ENCODE measurements at regions not wholly inside any gene's neighbourhood (a gene's known extent, or its start where the extent isn't known, plus 50 kb on each side); places are given as distances from the start of the nearest gene placed in this dataset.

GRCh38 chr1:147052677-147053076, 114.6 kb downstream of the NBPF12 start:
- Histone ChIP-seq H3K27me3 (ENCODE audit: control insufficient read depth, insufficient read depth, low read length) (no peaks in the 10 kb centered on the region; the same call in none of the 2 replicates), H3K9me3 (ENCODE audit: control insufficient read depth, insufficient read depth, low read depth, low read length) (no peaks in the 10 kb centered on the region), H3K27ac (ENCODE audit: low read length) (no peak overlapping the region), H3K36me3 (ENCODE audit: control insufficient read depth, insufficient read depth, low read length) (no peaks in the 10 kb centered on the region), H3K4me3 (ENCODE audit: low read depth in 2 of 2, low read length in 2 of 2) (no peak overlapping the region), H3K4me1 (ENCODE audit: control insufficient read depth, insufficient read depth, low read length) (no peaks in the 10 kb centered on the region)
- intact Hi-C loops (cut with micrococcal nuclease; ENCODE audit: unreplicated experiment): no loop called here
- ATAC-seq (no peak), DNase-seq (ENCODE audit: low read depth, low spot score) (no peak)
- no TSS peak for BruUV-seq (replicated peaks)
- in situ Hi-C loops (cut with HindIII; ENCODE audit: low pct_unique_long_range_greater_than_20kb, low sequenced_read_pairs): no loop called here
- no peak for TF ChIP-seq CTCF (IDR thresholded peaks at IDR 0.05)
- TF ChIP-seq TCF7L2 (IDR thresholded peaks at IDR 0.05; ENCODE audit: low read depth, low read length): no peak
- TF ChIP-seq POLR2AphosphoS5 (IDR thresholded peaks at IDR 0.05; ENCODE audit: low read depth, low read length): no peak
- CTCF ChIA-PET: no interaction called here
- POLR2A ChIA-PET: no interaction called here

GRCh38 chr1:147052143-147052542, 114.0 kb downstream of the NBPF12 start:
- Histone ChIP-seq H3K27ac (ENCODE audit: low read length) (no peak overlapping the region), H3K9me3 (ENCODE audit: control insufficient read depth, insufficient read depth, low read depth, low read length) (no peaks in the 10 kb centered on the region), H3K4me3 (ENCODE audit: low read depth in 2 of 2, low read length in 2 of 2) (no peak overlapping the region), H3K27me3 (ENCODE audit: control insufficient read depth, insufficient read depth, low read length) (no peaks in the 10 kb centered on the region; the same call in none of the 2 replicates), H3K4me1 (ENCODE audit: control insufficient read depth, insufficient read depth, low read length) (no peaks in the 10 kb centered on the region), H3K36me3 (ENCODE audit: control insufficient read depth, insufficient read depth, low read length) (no peaks in the 10 kb centered on the region)
- intact Hi-C loops (cut with micrococcal nuclease; ENCODE audit: unreplicated experiment) (no loop called here), in situ Hi-C loops (cut with HindIII; ENCODE audit: low pct_unique_long_range_greater_than_20kb, low sequenced_read_pairs) (no loop called here)
- DNase-seq (ENCODE audit: low read depth, low spot score): no peak
- ChIA-PET CTCF (no interaction called here), POLR2A (no interaction called here)
- TF ChIP-seq REST (IDR thresholded peaks at IDR 0.05; ENCODE audit: insufficient read depth in 1 of 2, low read depth in 2 of 2, low read length in 1 of 2) (no peak), CTCF (IDR thresholded peaks at IDR 0.05) (no peak)
- BruUV-seq (replicated peaks): no TSS peak
- no peak for ATAC-seq

- BruUV-seq (replicated peaks): no TSS peak
- Histone ChIP-seq H3K4me1 (ENCODE audit: control insufficient read depth, insufficient read depth, low read length) (no peaks in the 10 kb centered on the region), H3K36me3 (ENCODE audit: control insufficient read depth, insufficient read depth, low read length) (no peaks in the 10 kb centered on the region), H3K4me3 (ENCODE audit: low read depth in 2 of 2, low read length in 2 of 2) (no peak overlapping the region), H3K9me3 (ENCODE audit: control insufficient read depth, insufficient read depth, low read depth, low read length) (no peaks in the 10 kb centered on the region), H3K27ac (ENCODE audit: low read length) (no peak overlapping the region), H3K27me3 (ENCODE audit: control insufficient read depth, insufficient read depth, low read length) (no peaks in the 10 kb centered on the region; the same call in none of the 2 replicates)
- TF ChIP-seq POLR2AphosphoS5 (IDR thresholded peaks at IDR 0.05; ENCODE audit: low read depth, low read length): no peak
- TF ChIP-seq REST (IDR thresholded peaks at IDR 0.05; ENCODE audit: insufficient read depth in 1 of 2, low read depth in 2 of 2, low read length in 1 of 2): no peak
- TF ChIP-seq TCF7L2 (IDR thresholded peaks at IDR 0.05; ENCODE audit: low read depth, low read length): no peak
- TF ChIP-seq CTCF (IDR thresholded peaks at IDR 0.05): no peak
- no peak for TF ChIP-seq SIN3A (IDR thresholded peaks at IDR 0.05; ENCODE audit: borderline replicate concordance, insufficient read depth, low read depth, low read length)
- ChIA-PET POLR2A (no interaction called here), CTCF (no interaction called here)
- intact Hi-C loops (cut with micrococcal nuclease; ENCODE audit: unreplicated experiment) (no loop called here), in situ Hi-C loops (cut with HindIII; ENCODE audit: low pct_unique_long_range_greater_than_20kb, low sequenced_read_pairs) (no loop called here)
- ATAC-seq: no peak
- no peak for DNase-seq (ENCODE audit: low read depth, low spot score)
Measured at GRCh38 chr1:147051136-147051535, 113.0 kb downstream of the NBPF12 start.

Measured in Panc1 (cell line).